B cell (primary cell): ENCODE measurements at regions not wholly inside any gene's neighbourhood (a gene's known extent, or its start where the extent isn't known, plus 50 kb on each side); places are given as distances from the start of the nearest gene placed in this dataset.

Source experiments
- ATAC-seq: fragments of 200-7000 bp; cut with Tn5 transposase; one replicate; pipeline ENCODE4 v1.10.0; 2021; ENCODE audit warnings: low read depth, mild to moderate bottlenecking, moderate number of reproducible peaks, moderate library complexity
- CTCF ChIA-PET: fragments of 350-600 bp; sonication (Branson Sonifier 250); formaldehyde crosslinking; loops from one replicate; lab custom pipeline; 2021; ENCODE audit warnings: antibody characterized with exemption, inconsistent platforms; lab: Charles Lee
- POLR2A ChIA-PET: fragments of 350-600 bp; sonication (Branson Sonifier 250); formaldehyde crosslinking; loops from one replicate; lab custom pipeline; 2021; ENCODE audit warnings: antibody characterized with exemption; lab: Charles Lee
- DNase-seq: peaks from one replicate; pipeline ENCODE4 v3.0.0; 2013
- H2AFZ ChIP-seq: 2 replicates; pipeline ENCODE4 v1.6.1; 2012; ENCODE audit warnings: mild to moderate bottlenecking, low read depth, low read length; ENCODE audit not compliant: insufficient read depth, poor library complexity, severe bottlenecking
- H3K27ac ChIP-seq, 2 donors: 1 replicate in 1 of 2; 2 replicates in 1 of 2; pipeline ENCODE4 v1.5.1; 2012 to 2013; ENCODE audit warnings: low read length in 2 of 2, mild to moderate bottlenecking in 2 of 2, moderate library complexity in 1 of 2
- H3K27me3 ChIP-seq, 4 experiments: fragments of 200-600 bp in 1 of 4; sonication (generic) in 1 of 4; replicated peaks in 1 of 4; 1 replicate in 2 of 4; 2 replicates in 2 of 4; pipeline versions ENCODE4 v1.6.1 to v1.7.0; 2013 to 2016; ENCODE audit warnings: low read length in 3 of 4, mild to moderate bottlenecking in 2 of 4, mixed read lengths in 1 of 4, moderate library complexity in 1 of 4; ENCODE audit not compliant: insufficient read depth in 4 of 4, control insufficient read depth in 3 of 4; ENCODE audit errors: control extremely low read depth in 1 of 4
- H3K36me3 ChIP-seq, 2 experiments: replicated peaks in 1 of 2; 1 replicate in 1 of 2; 2 replicates in 1 of 2; pipeline versions ENCODE4 v1.6.1 to v1.7.1; 2013; ENCODE audit warnings: low read length in 1 of 2; ENCODE audit not compliant: insufficient read depth in 2 of 2, control insufficient read depth in 1 of 2; ENCODE audit errors: control extremely low read depth in 1 of 2, extremely low read depth in 1 of 2
- H3K4me1 ChIP-seq, 2 donors: fragments of 200-600 bp in 1 of 2; sonication (generic) in 1 of 2; 1 replicate in 1 of 2; 2 replicates in 1 of 2; pipeline versions ENCODE4 v1.5.1 to v1.6.1; 2013 to 2017; ENCODE audit warnings: low read length in 2 of 2; ENCODE audit not compliant: control insufficient read depth in 2 of 2, insufficient read depth in 2 of 2
- H3K4me2 ChIP-seq: replicated peaks from 2 replicates; pipeline ENCODE3; 2012; ENCODE audit warnings: mild to moderate bottlenecking, low read depth, low read length; ENCODE audit not compliant: poor library complexity, severe bottlenecking
- H3K4me3 ChIP-seq, 5 experiments: fragments of 200-600 bp in 1 of 5; sonication (generic) in 1 of 5; 1 replicate in 3 of 5; 2 replicates in 2 of 5; pipeline versions ENCODE4 v1.5.1 to v1.7.0; 2011 to 2016; ENCODE audit warnings: low read length in 4 of 5, mild to moderate bottlenecking in 4 of 5, low read depth in 2 of 5, control low read depth in 1 of 5, moderate library complexity in 1 of 5; ENCODE audit not compliant: insufficient read depth in 1 of 5; ENCODE audit errors: control extremely low read depth in 1 of 5, extremely low read depth in 1 of 5
- H3K79me2 ChIP-seq: fragments of 200-600 bp; sonication (generic); one replicate; pipeline ENCODE4 v1.6.0; 2016; ENCODE audit warnings: low read length; ENCODE audit not compliant: control insufficient read depth, insufficient read depth
- H3K9ac ChIP-seq: fragments of 200-600 bp; sonication (generic); 2 replicates; pipeline ENCODE4 v1.6.1; 2017; ENCODE audit warnings: mild to moderate bottlenecking, low read length, moderate library complexity
- H3K9me3 ChIP-seq, 3 donors: one replicate each; pipeline versions ENCODE4 v1.6.1 to v1.7.1; 2013; ENCODE audit warnings: low read length in 2 of 3; ENCODE audit not compliant: control insufficient read depth in 2 of 3, insufficient read depth in 1 of 3; ENCODE audit errors: control extremely low read depth in 1 of 3
- H4K20me1 ChIP-seq: 2 replicates; pipeline ENCODE4 v1.6.0; 2012; ENCODE audit warnings: mild to moderate bottlenecking, low read length; ENCODE audit not compliant: insufficient read depth, control insufficient read depth, poor library complexity, severe bottlenecking
- H3K27ac Mint-ChIP-seq: one replicate; pipeline ENCODE4 v1.8.0; 2021; ENCODE audit warnings: mixed read lengths
- H3K27me3 Mint-ChIP-seq: one replicate; pipeline ENCODE4 v1.8.0; 2021; ENCODE audit warnings: mixed read lengths
- H3K4me1 Mint-ChIP-seq: one replicate; pipeline ENCODE4 v1.8.0; 2021; ENCODE audit warnings: mixed read lengths
- H3K4me3 Mint-ChIP-seq: one replicate; pipeline ENCODE4 v1.8.0; 2021; ENCODE audit warnings: mixed read lengths
- H3K9me3 Mint-ChIP-seq: one replicate; pipeline ENCODE4 v1.8.0; 2022; ENCODE audit warnings: mixed read lengths; ENCODE audit not compliant: insufficient read depth
- EZH2 ChIP-seq: IDR thresholded peaks from 2 replicates; pipeline ENCODE4 v1.6.1; 2012; ENCODE audit warnings: borderline replicate concordance, low read depth, mild to moderate bottlenecking, moderate library complexity, low read length; ENCODE audit not compliant: insufficient read depth, poor library complexity, severe bottlenecking
- WGBS: methylation state at CpG from one replicate; pipeline ENCODE4 v1.1.5; 2013; ENCODE audit warnings: missing lambda C conversion rate; ENCODE audit not compliant: insufficient coverage; 5-methylcytosine and 5-hydroxymethylcytosine counted together
- intact Hi-C: fragments of 100-400 bp; cut with micrococcal nuclease; formaldehyde crosslinking; loops from one replicate; pipeline ENCODE4 v1.10.0; 2022
- TF ChIP-seq, protein P1 (sequence below): fragments of 200-600 bp; IDR thresholded peaks from one replicate; pipeline ENCODE4 v1.8.0; 2022; ENCODE audit warnings: antibody characterized with exemption, mild to moderate bottlenecking

DNA sequence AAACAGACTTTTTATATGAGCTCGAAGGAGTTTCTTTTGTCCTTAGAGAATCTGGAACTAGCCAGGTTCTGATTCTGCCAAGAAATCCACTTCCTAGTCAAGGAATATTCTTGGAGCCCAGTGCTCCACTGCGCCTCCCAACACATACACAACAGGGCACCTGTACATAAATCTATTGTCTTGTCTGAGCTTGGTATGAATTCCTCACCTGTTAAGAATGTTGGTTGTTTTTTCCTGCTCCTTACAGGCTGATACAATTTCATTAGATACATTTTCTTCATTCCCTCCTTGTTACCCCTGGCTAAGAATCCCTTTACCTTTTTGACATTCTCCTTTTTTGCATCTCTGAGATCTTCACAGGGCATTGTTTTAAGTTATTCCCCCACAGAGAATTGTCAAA is 56.0 kb upstream of the FZD7 start:
- no peaks in the 10 kb centered on the region for H3K79me2 ChIP-seq
- ChIA-PET POLR2A (no interaction called here), CTCF (no interaction called here)
- H3K4me2 ChIP-seq: no peak overlapping the region
- ATAC-seq (no peak), DNase-seq (no peak)
- H3K27me3 ChIP-seq: peaks cover 0 to 4% (median 2%) of the 10 kb centered on the region in 4 experiments
- 100% methylated on average over 1 of the region's 2 CpGs for WGBS
- Mint-ChIP-seq H3K9me3 (no peaks in the 10 kb centered on the region), H3K27me3 (peaks cover 27% of the 10 kb centered on the region), H3K27ac (no peak overlapping the region), H3K4me1 (no peaks in the 10 kb centered on the region), H3K4me3 (no peak overlapping the region)
- no peaks in the 10 kb centered on the region for H3K36me3 ChIP-seq
- intact Hi-C loops: no loop called here
- no peak overlapping the region for H3K27ac ChIP-seq
- TF ChIP-seq EZH2: no peak
- TF ChIP-seq, protein P1, sequence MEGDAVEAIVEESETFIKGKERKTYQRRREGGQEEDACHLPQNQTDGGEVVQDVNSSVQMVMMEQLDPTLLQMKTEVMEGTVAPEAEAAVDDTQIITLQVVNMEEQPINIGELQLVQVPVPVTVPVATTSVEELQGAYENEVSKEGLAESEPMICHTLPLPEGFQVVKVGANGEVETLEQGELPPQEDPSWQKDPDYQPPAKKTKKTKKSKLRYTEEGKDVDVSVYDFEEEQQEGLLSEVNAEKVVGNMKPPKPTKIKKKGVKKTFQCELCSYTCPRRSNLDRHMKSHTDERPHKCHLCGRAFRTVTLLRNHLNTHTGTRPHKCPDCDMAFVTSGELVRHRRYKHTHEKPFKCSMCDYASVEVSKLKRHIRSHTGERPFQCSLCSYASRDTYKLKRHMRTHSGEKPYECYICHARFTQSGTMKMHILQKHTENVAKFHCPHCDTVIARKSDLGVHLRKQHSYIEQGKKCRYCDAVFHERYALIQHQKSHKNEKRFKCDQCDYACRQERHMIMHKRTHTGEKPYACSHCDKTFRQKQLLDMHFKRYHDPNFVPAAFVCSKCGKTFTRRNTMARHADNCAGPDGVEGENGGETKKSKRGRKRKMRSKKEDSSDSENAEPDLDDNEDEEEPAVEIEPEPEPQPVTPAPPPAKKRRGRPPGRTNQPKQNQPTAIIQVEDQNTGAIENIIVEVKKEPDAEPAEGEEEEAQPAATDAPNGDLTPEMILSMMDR: no peak
- H3K4me1 ChIP-seq: no peaks in the 10 kb centered on the region
- no peak overlapping the region for H2AFZ ChIP-seq
- no peaks in the 10 kb centered on the region for H3K9me3 ChIP-seq
- H3K4me3 ChIP-seq: no peak overlapping the region
- no peak overlapping the region for H3K9ac ChIP-seq
- no peaks in the 10 kb centered on the region for H4K20me1 ChIP-seq

DNA sequence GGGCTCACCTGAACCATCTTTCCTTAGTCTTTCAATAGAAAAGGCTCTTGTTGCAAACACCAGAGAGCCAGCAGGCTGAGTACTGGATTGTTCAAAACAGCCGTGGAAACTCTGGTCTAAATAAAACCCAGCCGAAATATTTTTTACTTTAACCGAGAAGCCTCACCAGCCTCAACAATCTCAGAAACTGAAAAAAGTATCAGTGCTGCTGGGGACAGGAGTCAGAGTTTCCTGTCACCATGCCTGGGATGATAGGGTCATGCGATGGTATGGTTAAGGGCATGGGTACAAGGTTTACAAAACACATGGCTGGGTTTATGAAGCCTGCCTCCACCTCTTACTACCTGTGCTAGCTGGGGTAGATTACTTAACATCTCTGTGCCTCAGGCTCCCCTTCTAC is 55.3 kb upstream of the FZD7 start:
- Histone ChIP-seq H3K4me2 (no peak overlapping the region), H3K4me1 (no peaks in the 10 kb centered on the region), H3K4me3 (no peak overlapping the region), H3K9me3 (no peaks in the 10 kb centered on the region), H3K79me2 (no peaks in the 10 kb centered on the region), H3K9ac (no peak overlapping the region), H4K20me1 (no peaks in the 10 kb centered on the region), H3K27me3 (peaks cover 0 to 4% (median 2%) of the 10 kb centered on the region in 4 experiments), H2AFZ (no peak overlapping the region), H3K27ac (no peak overlapping the region), H3K36me3 (no peaks in the 10 kb centered on the region)
- intact Hi-C loops: no loop called here
- ATAC-seq (no peak), DNase-seq (no peak)
- WGBS: 100% methylated on average over 1 of the region's 4 CpGs
- ChIA-PET CTCF (no interaction called here), POLR2A (no interaction called here)
- no peak overlapping the region for H3K27ac Mint-ChIP-seq
- no peaks in the 10 kb centered on the region for H3K4me1 Mint-ChIP-seq
- no peak overlapping the region for H3K4me3 Mint-ChIP-seq
- no peaks in the 10 kb centered on the region for H3K9me3 Mint-ChIP-seq
- H3K27me3 Mint-ChIP-seq: peaks cover 27% of the 10 kb centered on the region
- no peak for TF ChIP-seq EZH2
- TF ChIP-seq, protein P1: no peak
